IPS DF 19.7 (cell line): ENCODE measurements at regions not wholly inside any gene's neighbourhood (a gene's known extent, or its start where the extent isn't known, plus 50 kb on each side); places are given as distances from the start of the nearest gene placed in this dataset.
"Not testable (repeated sequence)": the region's sequence is repeated elsewhere in the genome, so short reads cannot be mapped to it uniquely, and the experiment has no call there.

ENCODE experiments used
- DNase-seq: peaks from one replicate; pipeline ENCODE4 v3.0.0-alpha.2; 2013; ENCODE audit warnings: low read depth, low spot score

- no peak for DNase-seq
Measured at GRCh38 chr7:50251765-50252164, 52.8 kb upstream of the IKZF1 start.

- DNase-seq: no peak
Measured at GRCh38 chr7:50246551-50246950, 58.0 kb upstream of the IKZF1 start.

GRCh38 chr7:50242111-50242510 is 62.4 kb upstream of the IKZF1 start:
- not testable (repeated sequence) for DNase-seq

- DNase-seq: not testable (repeated sequence)
Measured at GRCh38 chr7:50240699-50241098, 63.8 kb upstream of the IKZF1 start.

GRCh38 chr7:50229964-50230363 is 74.6 kb upstream of the IKZF1 start:
- peak; percentile 20 for DNase-seq

- DNase-seq: no peak
Measured at GRCh38 chr7:50228148-50228547, 76.4 kb upstream of the IKZF1 start.

GRCh38 chr7:50227726-50228125 is 76.8 kb upstream of the IKZF1 start:
- DNase-seq: no peak

- no peak for DNase-seq
Measured at GRCh38 chr7:50226669-50227068, 77.8 kb upstream of the IKZF1 start.

GRCh38 chr7:50226145-50226544 is 78.4 kb upstream of the IKZF1 start:
- DNase-seq: no peak

- no peak for DNase-seq
Measured at GRCh38 chr7:50221433-50221832, 83.1 kb upstream of the IKZF1 start.

GRCh38 chr7:50221028-50221427 is 83.5 kb upstream of the IKZF1 start:
- DNase-seq: no peak

GRCh38 chr7:50220273-50220672 is 84.2 kb upstream of the IKZF1 start:
- DNase-seq: no peak

- no peak for DNase-seq
Measured at GRCh38 chr7:50217821-50218281, 86.7 kb upstream of the IKZF1 start.

- no peak for DNase-seq
Measured at GRCh38 chr7:50217401-50217800, 87.1 kb upstream of the IKZF1 start.

GRCh38 chr7:50216626-50217025 is 87.9 kb upstream of the IKZF1 start:
- DNase-seq: no peak

GRCh38 chr7:50214771-50215170 is 89.7 kb upstream of the IKZF1 start:
- DNase-seq: no peak

- no peak for DNase-seq
Measured at GRCh38 chr7:50214126-50214670, 90.3 kb upstream of the IKZF1 start.

GRCh38 chr7:50213622-50214017 is 90.9 kb upstream of the IKZF1 start:
- no peak for DNase-seq

GRCh38 chr7:50212666-50213621 is 91.6 kb upstream of the IKZF1 start:
- no peak for DNase-seq

- no peak for DNase-seq
Measured at GRCh38 chr7:50212016-50212325, 92.5 kb upstream of the IKZF1 start.

- DNase-seq: no peak
Measured at GRCh38 chr7:50211130-50212015, 93.1 kb upstream of the IKZF1 start.

GRCh38 chr7:50210706-50211115 is 93.8 kb upstream of the IKZF1 start:
- DNase-seq: no peak
